T47D (cell line): ENCODE measurements at regions not wholly inside any gene's neighbourhood (a gene's known extent, or its start where the extent isn't known, plus 50 kb on each side); places are given as distances from the start of the nearest gene placed in this dataset.

Source experiments
- DNase-seq, 2 experiments: peaks; one replicate each; pipeline versions ENCODE4 v3.0.0 to v3.0.0-alpha.2; 2011 to 2012; ENCODE audit warnings: low read depth in 1 of 2, low spot score in 1 of 2
- JUND ChIP-seq: IDR thresholded peaks from 2 replicates; pipeline ENCODE4 v1.6.1; 2012; ENCODE audit warnings: low read depth
- in situ Hi-C: cut with HindIII; loops from 2 replicates; pipeline ENCODE4 v1.10.0; 2016; ENCODE audit warnings: low sequenced_read_pairs, low pct_unique_long_range_greater_than_20kb

- DNase-seq: no peak
- in situ Hi-C loops: no loop called here
- no peak for TF ChIP-seq JUND
Measured at GRCh38 chr9:99341686-99342085, 119.6 kb downstream of the SEC61B start.

- no peak for DNase-seq
- in situ Hi-C loops: no loop called here
- no peak for TF ChIP-seq JUND
Measured at GRCh38 chr9:99345451-99345850, 123.4 kb downstream of the SEC61B start.

GRCh38 chr9:99345942-99346341 is 123.9 kb downstream of the SEC61B start:
- DNase-seq: no peak
- in situ Hi-C loops: no loop called here
- TF ChIP-seq JUND: no peak

- in situ Hi-C loops: no loop called here
- no peak for DNase-seq
- TF ChIP-seq JUND: no peak
Measured at GRCh38 chr9:99347568-99347967, 125.5 kb downstream of the SEC61B start.

GRCh38 chr9:99348289-99348688 is 126.2 kb downstream of the SEC61B start:
- in situ Hi-C loops: no loop called here
- DNase-seq: no peak
- no peak for TF ChIP-seq JUND

GRCh38 chr9:99349870-99350269 is 127.8 kb downstream of the SEC61B start:
- no peak for DNase-seq
- no peak for TF ChIP-seq JUND
- in situ Hi-C loops: no loop called here

- TF ChIP-seq JUND: no peak
- in situ Hi-C loops: no loop called here
- DNase-seq: no peak
Measured at GRCh38 chr9:99350461-99350860, 128.4 kb downstream of the SEC61B start.

- no peak for DNase-seq
- no peak for TF ChIP-seq JUND
- in situ Hi-C loops: no loop called here
Measured at GRCh38 chr9:99351647-99352046, 129.6 kb downstream of the SEC61B start.

- DNase-seq: no peak
- in situ Hi-C loops: no loop called here
- no peak for TF ChIP-seq JUND
Measured at GRCh38 chr9:99352826-99353225, 130.7 kb downstream of the SEC61B start.

GRCh38 chr9:99353408-99353807 is 131.3 kb downstream of the SEC61B start:
- TF ChIP-seq JUND: no peak
- DNase-seq: no peak
- in situ Hi-C loops: no loop called here

- no peak for TF ChIP-seq JUND
- DNase-seq: no peak
Measured at GRCh38 chr9:99354104-99354503, 132.0 kb downstream of the SEC61B start.

GRCh38 chr9:99356512-99356971 is 134.5 kb downstream of the SEC61B start:
- DNase-seq: no peak
- in situ Hi-C loops: no loop called here
- TF ChIP-seq JUND: no peak

More at GRCh38 chr9:99354104-99354503, 132.0 kb downstream of the SEC61B start:
- in situ Hi-C loops: no loop called here

GRCh38 chr9:99357575-99357974 is 135.5 kb downstream of the SEC61B start:
- no peak for TF ChIP-seq JUND
- in situ Hi-C loops: no loop called here
- no peak for DNase-seq

GRCh38 chr9:99358668-99359067 is 136.6 kb downstream of the SEC61B start:
- DNase-seq: no peak
- in situ Hi-C loops: no loop called here
- no peak for TF ChIP-seq JUND
